ENCODE measurements at regions not wholly inside any gene's neighbourhood (a gene's known extent, or its start where the extent isn't known, plus 50 kb on each side); places are given as distances from the start of the nearest gene placed in this dataset.

DNA sequence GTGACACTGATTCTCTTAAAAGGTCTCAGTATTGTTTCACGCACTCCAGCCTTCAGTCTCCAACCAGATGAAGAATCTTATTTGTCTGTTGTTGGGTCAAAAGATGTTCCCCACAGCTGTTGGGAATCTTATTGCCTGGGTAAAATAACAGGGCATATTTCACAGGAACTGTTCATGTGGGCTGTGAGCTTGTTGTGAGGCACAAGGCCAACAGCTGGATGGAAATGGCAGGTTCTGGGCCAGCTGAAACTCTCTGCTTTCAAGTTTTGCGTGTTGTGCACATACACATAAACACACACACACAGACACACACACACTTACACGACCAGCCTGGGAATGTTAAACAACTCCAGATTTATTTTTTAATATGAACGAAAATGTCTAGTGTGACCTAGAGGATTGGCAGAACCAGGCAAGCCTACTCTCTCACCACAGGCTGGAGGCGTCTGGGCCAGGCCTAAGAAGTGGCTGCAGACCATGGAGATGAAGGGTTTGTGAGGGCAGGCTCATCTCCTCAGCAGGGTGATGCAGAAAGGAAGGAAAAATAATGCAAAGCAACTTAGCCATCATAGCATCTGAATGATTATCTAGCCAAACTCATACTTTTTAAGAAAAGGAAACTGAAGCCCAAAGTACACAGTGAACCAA lies 357.0 kb downstream of the TTLL7 start:
- no peak for TF ChIP-seq ZFX (IDR thresholded peaks at IDR 0.05)
- TF ChIP-seq, protein P1, sequence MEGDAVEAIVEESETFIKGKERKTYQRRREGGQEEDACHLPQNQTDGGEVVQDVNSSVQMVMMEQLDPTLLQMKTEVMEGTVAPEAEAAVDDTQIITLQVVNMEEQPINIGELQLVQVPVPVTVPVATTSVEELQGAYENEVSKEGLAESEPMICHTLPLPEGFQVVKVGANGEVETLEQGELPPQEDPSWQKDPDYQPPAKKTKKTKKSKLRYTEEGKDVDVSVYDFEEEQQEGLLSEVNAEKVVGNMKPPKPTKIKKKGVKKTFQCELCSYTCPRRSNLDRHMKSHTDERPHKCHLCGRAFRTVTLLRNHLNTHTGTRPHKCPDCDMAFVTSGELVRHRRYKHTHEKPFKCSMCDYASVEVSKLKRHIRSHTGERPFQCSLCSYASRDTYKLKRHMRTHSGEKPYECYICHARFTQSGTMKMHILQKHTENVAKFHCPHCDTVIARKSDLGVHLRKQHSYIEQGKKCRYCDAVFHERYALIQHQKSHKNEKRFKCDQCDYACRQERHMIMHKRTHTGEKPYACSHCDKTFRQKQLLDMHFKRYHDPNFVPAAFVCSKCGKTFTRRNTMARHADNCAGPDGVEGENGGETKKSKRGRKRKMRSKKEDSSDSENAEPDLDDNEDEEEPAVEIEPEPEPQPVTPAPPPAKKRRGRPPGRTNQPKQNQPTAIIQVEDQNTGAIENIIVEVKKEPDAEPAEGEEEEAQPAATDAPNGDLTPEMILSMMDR (conservative IDR thresholded peaks at IDR 0.05): no peak
- H3K27ac ChIP-seq: no peak overlapping the region

DNA sequence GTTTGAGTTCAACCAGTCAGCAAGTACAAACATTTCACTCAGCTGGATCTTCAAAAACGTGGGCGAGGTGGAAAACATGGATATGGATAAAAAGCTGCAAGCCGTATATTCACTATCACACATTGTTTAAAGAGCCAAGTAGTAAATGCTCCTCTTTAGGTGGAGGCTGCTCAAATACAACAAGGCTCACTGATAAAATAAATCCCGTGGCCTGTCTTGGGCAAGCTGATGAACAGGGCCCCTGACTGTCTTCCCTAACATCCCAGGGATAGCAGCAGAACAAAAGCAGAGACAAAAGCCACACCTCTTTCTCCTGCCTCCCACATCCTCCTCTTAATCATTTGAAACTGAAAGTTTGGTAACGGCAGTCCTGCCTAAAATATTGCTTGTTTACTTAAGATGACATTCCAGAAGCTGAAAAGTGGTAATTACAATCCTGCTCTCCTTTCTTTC lies 357.7 kb downstream of the TTLL7 start:
- no peak overlapping the region for H3K27ac ChIP-seq
- TF ChIP-seq ZFX (IDR thresholded peaks at IDR 0.05): no peak
- TF ChIP-seq, protein P1 (conservative IDR thresholded peaks at IDR 0.05): no peak

DNA sequence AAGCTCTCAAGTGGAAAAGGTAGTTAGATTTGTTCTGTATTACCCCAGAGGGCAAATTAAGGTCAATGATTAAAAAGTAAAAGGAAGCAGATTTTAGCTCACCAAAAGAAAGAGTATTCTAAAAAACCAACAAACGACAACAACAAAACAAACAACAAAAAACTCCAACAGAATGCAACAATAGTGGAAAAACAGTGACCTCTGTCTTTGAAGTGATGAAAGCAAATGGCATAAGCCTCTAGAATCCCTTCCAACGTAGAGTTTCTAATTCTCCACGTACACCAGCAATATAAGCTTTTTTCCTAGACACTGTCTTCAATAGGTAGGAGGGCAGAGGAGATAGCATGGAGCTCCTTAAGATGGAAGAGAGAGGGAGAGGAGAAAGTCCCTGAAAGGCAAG lies 359.1 kb downstream of the TTLL7 start:
- no peak overlapping the region for H3K27ac ChIP-seq
- TF ChIP-seq, protein P1 (conservative IDR thresholded peaks at IDR 0.05): peak; percentile 10
- TF ChIP-seq ZFX (IDR thresholded peaks at IDR 0.05): no peak

DNA sequence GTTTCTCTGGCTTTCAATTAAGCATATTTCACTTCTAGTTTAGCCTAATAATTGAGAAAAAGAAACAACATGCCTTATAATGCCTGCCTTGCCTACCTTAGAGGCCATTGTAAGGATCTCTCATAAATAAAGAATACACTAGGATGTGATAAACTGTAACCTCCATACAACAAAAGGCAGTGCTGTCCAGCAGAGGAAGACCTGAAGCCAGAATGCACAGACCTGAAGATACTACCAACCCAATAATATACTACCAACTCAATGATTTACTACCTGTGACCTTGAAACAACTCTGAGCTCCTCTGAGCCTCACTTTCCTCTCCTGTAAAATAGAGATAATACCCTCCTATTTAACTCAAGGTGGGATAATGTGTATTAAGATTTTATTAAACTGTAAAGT lies 361.3 kb downstream of the TTLL7 start:
- H3K27ac ChIP-seq: no peak overlapping the region
- TF ChIP-seq ZFX (IDR thresholded peaks at IDR 0.05): no peak
- TF ChIP-seq, protein P1 (conservative IDR thresholded peaks at IDR 0.05): no peak

DNA sequence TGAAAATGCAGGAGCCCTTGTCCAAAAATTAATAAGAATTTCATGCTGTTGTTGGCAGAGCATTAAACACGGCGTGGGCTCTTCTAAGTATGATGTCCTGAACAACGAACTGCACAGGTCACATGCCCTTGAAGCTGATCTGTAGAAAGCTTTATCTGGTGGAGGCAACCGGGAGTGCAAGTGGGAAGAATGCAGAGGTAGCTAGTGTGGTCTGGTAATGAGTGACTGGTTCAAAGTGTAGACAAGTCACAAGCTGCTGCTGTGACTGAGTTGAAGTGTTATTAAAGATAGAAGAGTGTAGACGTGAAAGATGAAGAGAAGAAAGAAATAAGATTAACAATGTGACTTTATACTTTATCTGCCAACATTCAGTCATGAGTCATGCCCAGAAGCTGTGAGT lies 361.9 kb downstream of the TTLL7 start:
- H3K27ac ChIP-seq: no peak overlapping the region
- TF ChIP-seq ZFX (IDR thresholded peaks at IDR 0.05): no peak
- TF ChIP-seq, protein P1 (conservative IDR thresholded peaks at IDR 0.05): no peak

DNA sequence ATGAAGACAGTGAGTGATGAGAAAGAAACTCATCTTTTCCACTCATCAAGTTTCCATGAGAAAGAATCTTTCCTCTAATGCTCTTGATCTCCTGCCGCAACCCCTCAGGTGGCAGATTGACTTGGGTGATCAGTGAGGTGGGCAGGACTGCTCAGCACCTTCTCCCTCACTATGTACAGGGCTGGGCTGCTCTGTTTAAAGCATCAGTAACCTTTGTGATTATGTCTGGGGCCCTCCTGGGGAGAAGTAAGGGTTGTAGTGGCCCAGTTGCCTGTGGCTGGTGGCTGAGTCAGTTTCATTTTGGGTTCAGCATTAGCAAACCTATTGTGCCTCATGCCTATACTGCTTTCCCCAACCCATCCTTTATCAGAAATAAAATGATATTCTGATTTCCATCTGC lies 366.0 kb downstream of the TTLL7 start:
- H3K27ac ChIP-seq: no peak overlapping the region
- TF ChIP-seq ZFX (IDR thresholded peaks at IDR 0.05): no peak
- TF ChIP-seq, protein P1 (conservative IDR thresholded peaks at IDR 0.05): no peak

DNA sequence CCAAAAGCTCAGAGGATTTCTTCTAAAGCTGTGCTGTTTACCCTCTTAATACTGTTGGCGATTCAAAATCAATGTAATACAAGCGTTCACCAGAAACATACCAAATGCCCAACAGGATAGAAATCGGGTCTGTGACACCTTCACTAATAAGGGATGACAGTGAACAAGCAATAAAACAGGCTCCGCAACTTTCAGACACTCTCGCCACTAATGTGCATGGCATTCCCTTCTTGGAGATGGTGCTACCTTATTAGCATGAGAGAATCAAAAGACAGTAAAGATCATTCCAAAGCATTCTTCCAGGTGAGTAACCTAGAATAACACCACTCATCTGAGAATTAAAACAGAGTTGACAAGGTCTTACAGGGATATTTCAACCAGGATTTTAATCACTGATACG lies 367.1 kb downstream of the TTLL7 start:
- H3K27ac ChIP-seq: no peak overlapping the region
- no peak for TF ChIP-seq ZFX (IDR thresholded peaks at IDR 0.05)
- TF ChIP-seq, protein P1 (conservative IDR thresholded peaks at IDR 0.05): no peak

Data from C4-2B (cell line).